ENCODE measurements at regions not wholly inside any gene's neighbourhood (a gene's known extent, or its start where the extent isn't known, plus 50 kb on each side); places are given as distances from the start of the nearest gene placed in this dataset.

DNA sequence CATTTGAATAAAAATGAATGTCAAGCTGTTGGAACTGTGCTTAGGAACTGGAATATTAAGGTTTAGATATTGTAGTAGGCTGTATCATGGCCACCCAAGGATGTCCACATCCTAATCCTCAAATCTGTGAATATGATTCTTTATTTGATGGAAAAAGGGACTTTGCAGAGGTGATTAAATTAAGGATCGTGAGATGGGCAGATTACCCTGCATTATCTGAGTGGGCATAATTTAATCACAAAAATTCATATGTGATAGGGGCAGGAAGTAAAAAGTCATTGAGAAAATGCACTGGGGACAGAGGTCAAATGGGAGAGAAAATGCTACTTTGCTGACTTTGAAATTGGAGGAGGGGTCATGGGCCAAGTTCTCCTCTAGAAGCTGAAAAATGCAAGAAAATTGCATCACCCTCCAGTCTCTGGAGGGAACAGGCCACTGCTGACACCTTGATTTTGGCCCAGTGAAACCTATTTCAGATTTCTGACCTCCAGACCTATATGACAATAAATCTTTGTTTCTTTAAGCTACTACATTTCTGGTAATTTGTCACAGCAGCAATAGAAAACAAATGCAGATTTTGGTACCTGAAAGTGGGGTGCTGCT is 521.4 kb downstream of the PCDH7 start:
- TF ChIP-seq, protein P1, sequence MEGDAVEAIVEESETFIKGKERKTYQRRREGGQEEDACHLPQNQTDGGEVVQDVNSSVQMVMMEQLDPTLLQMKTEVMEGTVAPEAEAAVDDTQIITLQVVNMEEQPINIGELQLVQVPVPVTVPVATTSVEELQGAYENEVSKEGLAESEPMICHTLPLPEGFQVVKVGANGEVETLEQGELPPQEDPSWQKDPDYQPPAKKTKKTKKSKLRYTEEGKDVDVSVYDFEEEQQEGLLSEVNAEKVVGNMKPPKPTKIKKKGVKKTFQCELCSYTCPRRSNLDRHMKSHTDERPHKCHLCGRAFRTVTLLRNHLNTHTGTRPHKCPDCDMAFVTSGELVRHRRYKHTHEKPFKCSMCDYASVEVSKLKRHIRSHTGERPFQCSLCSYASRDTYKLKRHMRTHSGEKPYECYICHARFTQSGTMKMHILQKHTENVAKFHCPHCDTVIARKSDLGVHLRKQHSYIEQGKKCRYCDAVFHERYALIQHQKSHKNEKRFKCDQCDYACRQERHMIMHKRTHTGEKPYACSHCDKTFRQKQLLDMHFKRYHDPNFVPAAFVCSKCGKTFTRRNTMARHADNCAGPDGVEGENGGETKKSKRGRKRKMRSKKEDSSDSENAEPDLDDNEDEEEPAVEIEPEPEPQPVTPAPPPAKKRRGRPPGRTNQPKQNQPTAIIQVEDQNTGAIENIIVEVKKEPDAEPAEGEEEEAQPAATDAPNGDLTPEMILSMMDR (IDR thresholded peaks at IDR 0.05) = no peak
- no peak for TF ChIP-seq POLR2A (IDR thresholded peaks at IDR 0.05)

Measured in adrenal gland (tissue), 5 donors.